Left hindlimb (tissue), 1 donor: ENCODE measurements at regions not wholly inside any gene's neighbourhood (a gene's known extent, or its start where the extent isn't known, plus 50 kb on each side); places are given as distances from the start of the nearest gene placed in this dataset.

Experiments used
- DNase-seq: peaks from one replicate; pipeline ENCODE4 v3.0.0-alpha.2; 2018

GRCh38 chr6:6844530-6844929 is 256.0 kb downstream of the LY86 start:
- no peak for DNase-seq

DNA sequence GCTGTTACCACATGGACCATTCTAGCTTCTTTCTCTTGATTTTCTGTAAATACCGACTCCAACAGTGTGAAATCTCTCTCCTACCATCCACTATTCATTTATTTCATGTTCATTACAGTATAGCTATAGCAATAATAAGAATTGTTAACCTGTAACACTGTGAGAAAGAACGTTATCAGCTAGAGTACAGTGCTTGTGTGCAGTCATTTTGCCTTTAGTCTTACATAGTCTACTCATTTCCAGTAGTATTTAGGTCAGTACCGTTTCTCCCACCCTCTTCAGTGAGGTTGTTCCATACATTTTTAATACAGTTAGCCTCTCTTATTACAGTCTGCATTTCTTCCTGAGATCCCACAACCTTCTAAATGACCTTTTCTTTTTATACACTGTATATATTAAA is 257.1 kb downstream of the LY86 start:
- no peak for DNase-seq

DNA sequence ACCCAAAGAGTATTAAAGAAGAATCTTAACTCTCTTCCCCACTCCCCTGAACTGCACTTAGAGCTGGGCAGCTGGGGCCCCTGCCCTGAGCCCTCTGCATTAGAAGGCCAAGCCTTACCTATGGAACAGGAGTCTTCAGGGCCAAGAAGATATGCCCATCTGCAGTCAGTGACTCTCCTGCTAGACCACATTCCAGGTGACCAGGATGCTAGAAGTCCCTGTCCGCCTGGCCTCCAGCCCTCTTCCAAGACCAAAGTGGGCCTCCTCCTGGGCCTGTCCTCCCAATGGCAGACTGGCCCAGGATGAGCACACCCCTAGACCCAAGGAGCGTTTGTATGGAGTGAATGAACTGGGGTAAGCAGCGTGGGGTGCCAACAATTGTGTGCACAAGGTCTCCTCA is 259.1 kb downstream of the LY86 start:
- DNase-seq, result no peak

DNA sequence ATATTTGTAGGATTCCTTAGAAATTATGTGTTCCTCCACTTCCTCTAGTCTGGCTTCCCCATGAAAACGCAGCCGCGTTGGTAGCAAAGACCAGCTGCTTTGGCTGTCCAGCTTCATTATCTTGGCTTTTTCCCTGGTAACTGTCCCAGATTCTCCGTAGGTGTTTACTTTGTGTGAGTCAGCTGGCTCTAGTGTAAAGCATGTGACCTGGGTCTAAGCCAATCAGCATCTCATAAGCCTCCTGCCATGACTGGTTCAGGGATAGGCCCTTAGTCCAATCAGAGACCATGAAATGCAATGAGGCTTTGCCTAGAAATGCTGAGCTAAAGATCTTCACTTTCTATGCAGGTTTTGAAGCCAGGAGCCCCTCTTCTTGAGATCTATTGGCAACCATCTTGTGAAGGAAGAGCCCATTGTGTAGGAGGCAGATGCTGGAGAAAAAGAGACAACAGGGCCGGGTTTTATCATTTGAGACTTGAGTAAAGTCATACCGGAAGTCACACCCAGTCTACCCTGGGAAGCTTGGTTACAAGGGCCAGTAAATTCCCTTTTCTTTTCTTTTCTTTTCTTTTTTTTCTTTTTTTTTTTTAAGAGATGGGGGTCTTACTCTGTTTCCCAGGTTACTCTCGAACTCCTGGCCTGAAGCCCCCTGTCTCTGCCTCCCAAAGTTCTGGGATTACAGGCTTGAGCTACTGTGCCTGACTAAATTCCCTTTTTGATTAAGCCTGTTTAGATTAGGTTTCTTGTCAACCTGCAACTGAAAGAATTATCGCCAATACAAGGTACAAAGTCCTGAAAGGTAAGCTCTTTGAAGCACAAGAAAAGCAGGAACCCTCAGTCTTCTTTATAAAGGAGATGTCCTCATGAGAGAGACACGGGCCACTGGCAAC is 256.5 kb upstream of the RREB1 start:
- DNase-seq, result no peak

DNA sequence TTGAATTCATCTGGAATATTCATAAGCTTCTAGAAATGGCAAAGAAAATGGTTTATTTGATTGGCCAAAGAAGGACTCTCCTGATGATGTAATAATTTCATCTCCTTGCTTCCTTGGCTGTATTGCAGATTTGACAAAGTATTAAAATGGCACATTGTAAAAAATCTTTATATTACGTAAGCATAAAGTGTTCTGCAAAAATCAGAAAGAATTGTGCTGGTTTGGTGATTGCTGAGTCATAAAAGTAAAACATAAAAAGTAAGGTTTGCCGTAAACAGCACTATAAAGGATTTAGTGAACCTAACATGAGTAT is 255.9 kb upstream of the RREB1 start:
- no peak for DNase-seq

- DNase-seq, result no peak
Measured at GRCh38 chr6:6856538-6857523, 250.9 kb upstream of the RREB1 start.

DNA sequence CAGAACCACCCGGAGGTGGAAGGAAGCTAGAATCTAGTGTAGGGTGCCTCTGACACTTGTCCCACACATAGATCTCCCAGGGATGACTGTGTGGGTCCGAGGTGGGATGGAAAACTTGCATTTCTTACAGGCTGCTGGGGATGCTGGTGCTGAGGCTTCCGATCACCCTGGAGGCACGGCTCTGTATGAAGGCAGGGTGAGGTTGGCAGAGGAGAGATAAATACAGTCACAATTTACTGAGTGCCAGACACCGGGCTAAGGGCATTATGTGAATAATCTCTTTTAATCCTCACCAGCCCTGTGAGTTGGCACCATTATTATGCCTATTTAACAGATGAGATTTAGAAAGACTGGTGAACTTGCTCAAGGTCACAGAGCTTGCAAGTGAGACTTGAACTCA is 250.2 kb upstream of the RREB1 start:
- DNase-seq, result no peak

DNA sequence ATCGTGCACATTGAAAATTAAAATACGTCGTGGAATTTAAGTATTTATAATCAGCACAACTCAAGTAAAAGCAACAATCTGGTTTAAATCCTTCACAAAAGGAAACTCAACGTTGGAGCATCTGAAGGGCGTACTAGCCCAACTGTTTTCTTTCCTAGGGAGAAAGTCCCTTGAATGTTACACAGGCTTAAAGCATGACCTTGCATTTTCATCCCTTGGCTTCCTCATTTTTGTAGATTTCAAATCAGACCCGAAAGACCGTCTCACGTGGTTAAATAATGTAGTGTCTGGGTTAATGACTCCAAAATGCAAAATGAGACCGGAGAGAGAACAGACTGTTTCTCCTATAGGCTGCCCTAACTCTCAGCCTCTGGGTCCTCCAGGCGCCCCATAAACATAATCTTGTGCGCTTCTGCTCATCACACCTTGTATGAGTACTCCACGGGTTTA is 249.2 kb upstream of the RREB1 start:
- DNase-seq, result no peak

DNA sequence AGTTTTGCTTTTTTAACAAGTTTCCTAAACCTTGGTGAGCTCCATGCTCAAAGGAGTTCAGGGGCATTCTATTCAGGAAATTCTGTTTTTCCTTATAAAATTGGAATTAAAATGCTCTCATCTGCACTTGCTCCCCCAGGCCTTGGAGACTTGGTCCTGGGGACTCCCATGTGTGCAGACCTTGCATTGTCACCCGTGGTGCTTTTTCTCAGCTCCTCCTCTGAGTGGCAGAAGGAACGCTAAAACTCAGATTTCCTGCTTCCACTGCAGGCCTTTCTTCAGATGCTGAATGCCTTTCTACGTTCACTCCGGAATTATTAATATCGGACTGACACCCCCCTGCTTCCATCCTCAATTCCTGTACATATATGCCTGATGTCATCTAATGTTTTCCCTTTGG is 248.7 kb upstream of the RREB1 start:
- no peak for DNase-seq

DNA sequence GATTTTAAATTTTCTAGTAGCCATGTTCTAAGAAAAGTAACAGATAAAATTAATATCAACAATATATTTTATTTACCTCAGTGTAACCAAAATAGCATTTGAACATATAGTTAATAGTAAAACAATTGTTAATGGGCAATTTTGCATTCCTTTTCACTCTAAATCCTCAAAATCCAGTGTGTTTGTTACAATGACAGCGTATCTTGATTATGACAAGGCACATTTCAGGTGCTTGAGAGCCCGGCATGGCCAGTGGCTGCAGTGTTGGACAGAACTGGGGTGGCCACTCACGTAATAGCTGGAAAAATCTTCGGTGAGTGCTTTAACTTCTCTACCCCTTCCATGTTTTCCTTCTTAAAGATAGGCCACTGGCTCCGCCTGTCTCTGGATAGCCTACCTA is 248.0 kb upstream of the RREB1 start:
- DNase-seq, result no peak

- no peak for DNase-seq
Measured at GRCh38 chr6:6860863-6861262, 246.9 kb upstream of the RREB1 start.

DNA sequence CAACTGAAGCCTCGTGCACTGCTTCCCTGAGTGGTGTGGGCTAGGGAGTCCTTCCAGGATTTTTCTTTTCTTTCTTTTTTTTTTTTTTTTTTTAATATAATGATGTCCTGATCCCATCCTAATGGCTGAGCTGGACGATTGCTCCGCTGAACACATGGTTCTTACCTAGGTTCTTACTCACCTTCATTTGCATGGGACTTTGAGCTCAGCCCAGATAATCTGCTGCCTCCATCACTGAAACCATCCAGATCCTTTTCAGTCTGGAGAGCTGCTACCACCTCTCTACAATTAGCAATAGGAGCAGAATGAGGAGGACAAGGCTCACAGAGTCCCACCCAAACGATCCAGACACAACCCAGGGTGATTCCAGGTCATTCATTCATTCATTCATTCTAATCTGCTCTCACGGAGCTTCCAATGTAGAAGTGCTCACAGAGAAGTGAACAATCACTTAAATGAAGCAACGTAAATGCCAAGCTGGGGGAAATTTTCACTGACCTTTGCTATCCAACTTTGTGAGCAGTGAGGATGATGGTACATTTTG is 246.3 kb upstream of the RREB1 start:
- no peak for DNase-seq

DNA sequence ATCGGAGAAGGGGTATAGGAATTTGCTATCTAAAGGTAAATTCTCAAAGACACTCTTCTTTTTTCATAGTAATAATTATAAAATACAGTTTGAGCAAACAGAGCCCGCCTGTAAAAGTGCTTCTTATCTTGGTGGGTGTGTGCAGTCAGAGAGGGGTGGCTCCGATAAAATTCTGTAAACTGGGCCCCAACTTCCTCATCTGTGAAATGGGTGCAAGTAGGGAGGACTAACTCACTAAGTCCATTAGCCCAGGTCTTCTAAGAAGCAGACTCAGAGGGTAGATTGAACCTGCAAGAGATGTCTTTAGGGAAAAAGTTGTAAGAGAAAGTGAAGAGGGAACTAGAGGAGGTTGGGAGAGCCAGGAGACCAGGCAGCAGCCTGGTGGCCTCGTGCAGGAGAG is 245.8 kb upstream of the RREB1 start:
- DNase-seq, result no peak

DNA sequence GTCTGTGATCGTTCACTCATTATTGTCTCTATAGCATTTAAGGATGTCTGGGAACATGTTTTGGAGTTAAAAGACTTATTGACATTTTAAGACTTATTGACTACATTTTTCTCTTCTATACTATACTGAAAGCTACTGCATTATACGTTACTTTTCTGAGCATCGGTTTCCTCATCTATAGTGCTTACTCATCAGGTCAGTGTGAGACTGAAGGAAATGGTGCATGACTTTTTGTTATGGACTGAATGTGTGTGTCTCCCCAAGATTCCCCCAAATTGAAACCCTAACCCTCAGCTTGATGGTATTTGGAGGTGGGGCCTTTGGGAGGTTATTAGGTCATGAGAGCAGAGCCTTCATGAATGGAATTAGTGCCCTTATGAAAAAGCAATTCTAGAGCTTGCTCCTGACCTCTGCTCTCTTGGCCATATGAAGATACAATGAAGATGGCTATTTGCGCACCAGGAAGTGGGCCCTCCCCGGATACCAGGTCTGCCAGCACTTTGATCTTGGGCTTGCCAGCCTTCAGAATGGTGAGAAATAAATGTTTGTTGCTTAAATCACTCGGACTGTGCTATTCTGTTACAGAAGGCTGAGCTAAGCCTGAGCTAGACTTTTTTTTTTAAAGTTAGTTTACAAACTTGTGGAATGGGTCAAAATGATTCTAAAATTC is 243.7 kb upstream of the RREB1 start:
- DNase-seq, result no peak

DNA sequence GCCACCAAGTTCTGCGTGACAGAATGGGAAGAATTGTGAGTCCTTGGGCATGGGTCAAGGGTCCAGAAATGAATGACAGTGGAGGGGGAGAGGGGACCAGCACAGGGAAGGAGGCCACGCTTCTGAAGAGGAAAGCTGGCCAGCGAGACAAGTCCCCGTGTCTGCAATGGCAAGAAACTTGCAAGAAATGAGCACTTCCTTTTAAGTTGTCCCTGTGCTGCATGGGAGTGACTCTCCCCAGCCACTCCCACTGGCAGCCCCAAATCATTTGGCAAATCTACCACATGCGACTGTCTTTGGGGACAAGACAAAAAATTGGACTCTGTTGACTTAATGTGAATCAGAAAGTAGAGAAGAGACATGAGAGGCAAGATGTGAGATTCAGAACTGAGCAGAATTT is 242.2 kb upstream of the RREB1 start:
- no peak for DNase-seq

DNA sequence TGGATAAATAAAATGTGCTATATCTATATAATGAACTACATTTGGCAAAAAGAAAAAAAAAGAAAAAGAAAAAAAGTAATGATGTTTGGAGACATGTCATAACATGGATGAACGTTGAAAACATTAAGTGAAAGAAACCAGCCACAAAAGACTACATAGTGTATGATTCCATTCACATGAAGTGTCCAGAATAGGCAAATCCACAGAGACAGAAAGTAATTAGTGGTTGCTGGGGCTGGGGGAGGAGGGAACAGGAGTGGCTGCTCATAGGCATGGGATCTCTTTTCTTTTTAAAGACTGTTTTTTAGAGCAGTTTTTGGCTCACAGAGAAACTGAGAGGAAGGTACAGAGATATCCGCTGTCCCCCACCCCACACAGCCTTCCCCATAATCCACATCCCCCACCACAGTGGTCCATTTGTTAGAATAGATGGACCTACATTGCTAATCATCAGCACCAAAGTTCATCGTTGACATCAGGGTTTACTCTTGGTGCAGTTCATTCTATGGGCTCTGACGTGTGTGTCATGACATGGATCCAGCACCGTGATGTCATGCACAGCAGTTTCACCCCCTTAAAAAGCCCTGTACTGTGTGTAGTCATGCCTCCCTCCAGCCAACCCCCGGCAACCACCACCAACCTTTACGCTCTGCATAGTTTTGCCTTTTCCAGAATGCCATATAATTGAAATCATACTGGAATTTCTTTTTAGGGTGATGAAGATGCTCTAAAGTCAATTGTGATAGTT is 240.9 kb upstream of the RREB1 start:
- DNase-seq, result no peak

DNA sequence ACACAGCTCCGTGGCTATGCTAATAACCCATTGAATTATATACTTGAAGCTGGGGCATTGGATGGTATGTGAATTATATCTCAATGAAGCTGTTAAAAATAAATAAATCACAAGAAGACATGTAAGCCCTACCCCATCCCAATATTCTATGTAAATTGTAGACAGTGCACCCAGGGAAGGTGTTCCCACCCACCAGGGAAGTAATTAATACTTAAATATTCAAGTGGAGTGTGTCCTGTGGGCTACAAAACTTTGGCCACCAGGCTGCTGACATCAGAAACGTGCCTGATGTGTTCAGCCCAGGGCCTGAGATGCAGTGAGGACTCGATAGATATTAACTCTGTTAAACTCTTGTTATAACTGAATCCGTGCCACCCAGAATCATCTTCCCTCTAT is 240.4 kb upstream of the RREB1 start:
- no peak for DNase-seq

DNA sequence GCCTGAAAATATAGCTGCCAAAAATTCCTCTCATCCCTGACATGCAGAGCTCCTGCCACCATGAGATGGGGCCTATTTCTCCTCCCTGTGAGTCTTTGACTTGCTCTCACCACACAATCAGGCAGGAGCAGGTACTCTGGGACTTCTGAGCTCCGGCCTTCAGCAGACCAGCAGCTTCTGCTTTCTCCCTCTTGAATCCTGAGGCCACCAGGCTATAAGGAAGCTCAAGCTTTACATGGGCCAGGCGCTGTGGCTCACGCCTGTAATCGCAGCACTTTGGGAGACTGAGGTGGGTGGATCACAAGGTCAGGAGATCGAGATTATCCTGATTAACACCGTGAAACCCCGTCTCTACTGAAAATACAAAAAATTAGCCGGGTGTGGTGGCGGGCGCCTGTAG is 238.7 kb upstream of the RREB1 start:
- DNase-seq, result no peak

DNA sequence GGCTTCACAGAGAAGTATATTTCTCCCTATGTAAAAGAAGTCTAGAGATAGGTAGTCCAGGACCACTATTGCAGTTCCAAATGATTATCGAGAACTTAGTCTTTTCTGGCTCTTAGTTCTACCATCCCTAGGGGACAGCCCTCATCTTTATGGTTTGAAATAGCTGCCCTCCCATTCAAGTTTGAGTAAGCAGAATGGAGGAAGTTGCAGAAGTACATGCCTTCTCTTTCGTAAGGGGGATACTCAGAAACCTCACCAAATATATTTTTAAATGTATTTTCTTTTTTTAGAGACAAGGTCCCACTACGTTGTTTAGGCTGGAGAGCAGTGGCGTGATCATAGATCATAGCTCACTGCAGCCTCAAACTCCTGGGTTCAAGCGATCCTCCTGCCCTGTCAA is 236.8 kb upstream of the RREB1 start:
- DNase-seq, result no peak

DNA sequence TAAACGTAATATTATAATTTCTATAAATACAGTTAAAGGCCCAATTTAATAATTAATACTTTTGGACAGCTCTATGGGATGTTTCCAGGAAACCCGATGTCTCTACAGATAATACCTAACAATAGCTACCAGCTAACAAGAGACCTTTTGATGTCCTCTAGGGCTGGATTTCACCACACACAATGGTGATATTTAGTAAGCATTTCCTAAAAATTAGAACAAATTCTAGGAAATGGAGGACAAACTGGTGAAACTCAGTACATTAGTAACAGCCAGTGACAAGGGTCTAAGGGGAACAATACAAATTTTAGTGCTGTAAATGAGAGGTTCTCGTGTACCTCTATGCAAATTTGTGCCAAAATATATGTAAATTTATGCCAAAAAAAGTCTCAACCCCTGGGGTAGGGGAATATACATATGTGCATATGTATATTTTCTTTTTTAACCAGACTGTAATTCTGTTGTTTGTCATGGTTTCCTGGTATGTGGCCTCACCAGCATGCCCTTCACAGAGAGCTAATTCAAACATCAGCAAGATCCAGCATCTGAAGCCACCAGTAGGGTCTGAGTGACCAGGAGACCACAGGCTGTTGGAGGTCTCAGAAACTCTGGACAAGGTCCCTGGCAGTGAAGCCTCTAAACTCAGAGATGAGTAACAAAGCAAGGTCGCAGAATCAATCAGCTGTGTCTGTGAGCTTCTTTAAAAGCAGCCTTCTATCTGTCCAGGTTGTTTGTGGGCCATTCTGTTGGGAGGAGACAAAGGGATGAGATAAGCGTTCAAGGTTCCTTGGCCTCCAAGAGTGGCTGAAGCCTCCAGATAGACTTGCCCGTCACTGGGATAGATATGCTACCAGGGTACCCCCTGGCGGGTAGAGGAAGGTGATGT is 235.1 kb upstream of the RREB1 start:
- DNase-seq, result no peak

GRCh38 chr6:6873778-6874177 is 234.0 kb upstream of the RREB1 start:
- no peak for DNase-seq
